Kidney capillary endothelial cell (primary cell): ENCODE measurements at regions not wholly inside any gene's neighbourhood (a gene's known extent, or its start where the extent isn't known, plus 50 kb on each side); places are given as distances from the start of the nearest gene placed in this dataset.
"Not testable (repeated sequence)": the region's sequence is repeated elsewhere in the genome, so short reads cannot be mapped to it uniquely, and the experiment has no call there.

Experiments used
- DNase-seq: peaks from one replicate; pipeline ENCODE4 v3.0.0-alpha.2; 2018; ENCODE audit warnings: low spot score

DNA sequence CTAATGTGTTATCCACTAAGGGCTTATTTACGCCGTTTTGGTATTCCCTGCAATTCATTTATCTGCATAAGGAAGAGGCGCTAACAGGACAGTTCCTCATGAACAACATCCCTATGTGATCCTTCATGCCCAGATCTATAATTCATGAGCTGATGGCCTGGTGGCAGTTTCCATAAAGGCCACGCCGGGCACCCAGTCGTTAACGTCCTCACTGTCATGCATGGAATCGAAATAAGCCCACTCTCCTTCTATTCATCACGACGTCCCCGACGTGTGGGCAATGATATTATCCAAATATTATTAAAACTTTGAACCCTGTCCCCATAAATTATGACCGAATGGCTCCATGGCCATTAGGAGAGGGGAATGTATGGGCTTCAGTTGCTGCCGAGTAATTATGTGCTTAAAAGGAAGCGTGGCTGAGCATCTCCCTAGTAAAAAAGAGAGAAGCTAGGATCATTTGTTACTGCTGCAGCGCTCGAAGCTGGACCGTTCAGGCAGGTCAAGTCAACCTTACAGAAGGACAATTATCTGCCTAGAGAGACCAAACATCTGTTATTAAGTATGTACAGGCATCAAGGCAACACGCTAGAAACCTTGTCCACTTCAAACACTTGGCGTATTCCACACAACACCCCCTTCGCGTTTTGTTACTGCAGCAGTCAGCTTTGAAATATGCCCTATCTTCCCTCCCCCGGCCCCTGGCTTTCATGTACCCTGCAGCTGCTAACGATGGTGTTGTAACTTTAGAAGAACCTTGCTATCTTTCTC, 94.0 kb upstream of the SALL1 start:
- no peak for DNase-seq

GRCh38 chr16:51243936-51244436, 92.9 kb upstream of the SALL1 start:
- no peak for DNase-seq

DNA sequence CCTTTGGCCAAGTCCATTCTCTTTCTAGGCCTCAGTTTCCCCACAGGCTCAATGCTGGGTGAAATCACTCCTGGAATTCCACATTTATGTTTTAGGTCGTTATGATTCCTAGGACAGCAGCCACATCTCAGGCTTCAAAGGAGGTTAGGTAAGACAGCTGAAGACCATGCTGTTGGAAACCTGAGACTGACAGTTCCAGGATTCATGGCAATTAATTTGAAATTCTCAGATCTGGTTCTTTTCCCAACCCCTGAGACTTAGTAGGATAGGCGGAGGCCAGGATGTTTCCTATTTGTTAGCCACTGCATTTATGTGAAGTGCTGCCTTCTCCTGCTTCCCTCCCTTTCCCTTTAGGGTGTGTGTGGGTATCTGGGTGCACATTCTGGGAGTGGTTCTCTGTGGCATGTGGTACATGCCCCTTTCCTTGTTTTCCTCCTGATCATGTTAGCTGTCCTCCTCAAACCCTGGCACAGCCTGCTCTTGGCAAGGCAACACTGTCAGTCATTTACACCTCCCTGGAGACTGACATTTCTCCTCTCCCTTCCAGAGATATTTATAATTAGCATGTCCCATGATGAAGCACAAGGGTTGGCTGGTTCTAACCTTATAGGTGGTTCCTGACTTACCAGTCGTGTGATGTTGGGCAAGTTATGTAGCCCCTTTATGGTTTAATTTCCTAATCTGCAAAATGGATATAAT, 91.4 kb upstream of the SALL1 start:
- no peak for DNase-seq

- DNase-seq: no peak
These were observed 88.1 kb upstream of the SALL1 start for GRCh38 chr16:51239196-51239595.

GRCh38 chr16:51237861-51238378, 86.8 kb upstream of the SALL1 start:
- DNase-seq: no peak

DNA sequence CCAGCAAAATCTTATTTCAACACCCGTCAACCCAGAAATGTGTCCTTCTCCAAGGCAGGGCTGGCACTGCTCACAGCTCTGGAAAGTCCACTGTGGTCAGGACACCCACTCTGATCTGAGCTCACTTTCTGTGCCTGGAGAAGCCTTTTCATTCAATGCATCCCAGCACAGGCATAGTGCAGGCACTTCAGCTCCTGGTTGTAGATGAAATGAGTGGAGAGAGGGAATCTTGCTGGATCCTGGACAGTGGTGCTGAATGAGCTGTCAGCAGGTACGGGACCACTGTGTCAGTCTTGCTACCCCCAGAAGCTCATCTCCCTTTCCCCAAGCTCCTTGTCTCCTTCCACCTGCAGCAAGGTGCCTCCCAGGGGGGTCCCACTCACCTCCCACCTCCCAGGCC, 86.1 kb upstream of the SALL1 start:
- DNase-seq: no peak

DNA sequence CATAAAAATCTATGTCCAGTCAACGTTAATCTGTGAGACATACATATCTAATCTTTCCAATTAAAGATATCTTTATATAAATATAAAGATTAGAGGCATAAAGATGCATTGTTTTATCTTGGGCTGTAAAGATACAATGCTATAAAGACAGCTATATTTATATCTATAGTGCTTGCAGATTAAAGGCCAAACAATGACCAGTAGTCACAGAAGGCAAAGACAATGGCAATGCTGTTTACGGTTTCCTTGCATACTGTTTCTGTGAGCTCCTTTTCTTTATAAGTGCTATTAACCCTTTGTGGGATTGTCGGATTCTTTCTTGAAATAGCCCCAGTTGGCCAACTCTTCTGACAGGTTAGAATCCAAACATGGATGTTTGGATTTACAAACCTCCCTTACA, 85.5 kb upstream of the SALL1 start:
- no peak for DNase-seq

DNA sequence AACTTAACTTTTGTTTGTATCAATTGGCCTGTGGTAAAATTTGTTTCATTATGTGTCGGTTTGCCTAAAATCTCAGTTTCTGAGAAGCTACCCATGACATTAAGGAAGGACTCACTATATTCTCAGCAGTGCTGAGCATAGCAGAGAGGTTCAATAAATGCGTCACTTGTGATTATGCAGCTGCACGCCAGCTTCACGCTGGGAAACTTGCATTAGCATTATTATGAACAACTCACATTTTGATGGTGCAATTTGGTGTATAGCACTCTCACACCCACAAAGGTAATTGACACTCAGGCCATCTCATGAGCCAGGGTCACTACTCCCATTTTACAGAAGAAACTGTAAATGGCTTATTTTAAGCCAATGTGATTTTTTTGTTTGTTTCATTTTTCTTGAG, 80.6 kb upstream of the SALL1 start:
- no peak for DNase-seq

GRCh38 chr16:51230035-51230434, 79.0 kb upstream of the SALL1 start:
- DNase-seq: not testable (repeated sequence)

- no peak for DNase-seq
These were observed 77.1 kb upstream of the SALL1 start for GRCh38 chr16:51228097-51228659.

DNA sequence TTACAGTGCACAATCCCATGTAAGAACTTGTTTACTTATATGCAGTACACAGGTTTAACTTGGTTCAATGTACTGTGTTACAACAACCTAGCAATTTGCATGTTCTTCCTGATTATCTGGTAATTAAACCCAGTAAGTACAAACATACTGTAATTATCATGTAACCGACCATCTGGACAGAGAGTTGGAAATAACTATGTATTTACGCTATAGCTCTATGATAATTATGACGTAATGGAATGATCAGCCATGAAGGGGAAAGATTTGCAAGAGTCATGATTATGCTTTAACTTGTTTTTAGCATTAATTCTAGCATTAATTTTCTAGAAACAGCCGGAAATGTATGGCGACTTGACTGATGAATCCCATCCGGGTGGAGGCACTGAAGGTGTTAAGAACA, 74.8 kb upstream of the SALL1 start:
- no peak for DNase-seq

DNA sequence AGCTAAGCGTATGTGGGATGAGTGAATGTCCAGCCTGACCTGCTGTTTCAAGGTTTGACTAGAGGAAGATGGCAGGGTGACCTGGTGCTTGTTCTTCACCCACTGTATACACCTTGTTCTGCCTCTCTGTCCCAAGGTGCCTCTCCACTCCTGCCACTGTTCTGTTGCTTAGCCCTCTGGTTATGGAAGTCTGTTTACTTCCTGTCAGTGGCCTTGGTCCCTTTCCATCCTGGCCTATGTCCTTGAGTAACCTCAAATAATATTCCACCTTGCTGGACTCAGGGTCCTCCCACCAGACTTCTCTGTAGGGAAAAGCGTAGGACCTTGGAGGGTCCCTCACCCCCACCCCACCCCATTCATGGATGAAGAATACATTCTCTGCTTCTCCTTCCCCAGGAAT, 73.2 kb upstream of the SALL1 start:
- no peak for DNase-seq

DNA sequence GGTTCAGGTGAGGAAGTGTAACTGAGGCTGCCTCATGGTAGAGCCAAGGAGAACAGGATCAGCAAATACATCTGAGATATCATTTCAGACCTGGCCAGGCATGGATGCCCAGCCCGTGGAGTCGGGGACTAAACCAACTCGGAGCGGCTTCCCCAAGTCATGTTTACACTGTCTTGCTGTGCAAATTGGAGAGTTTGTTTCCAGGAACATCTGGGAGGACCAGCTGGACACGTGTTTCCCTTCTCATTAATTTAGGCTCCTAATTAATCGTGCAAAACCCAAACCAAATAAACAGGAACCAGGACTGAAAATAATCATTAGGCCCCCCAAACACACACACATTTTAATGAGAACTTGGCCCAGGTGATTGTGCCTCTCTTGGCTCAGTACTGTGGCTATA, 70.9 kb upstream of the SALL1 start:
- DNase-seq: no peak

DNA sequence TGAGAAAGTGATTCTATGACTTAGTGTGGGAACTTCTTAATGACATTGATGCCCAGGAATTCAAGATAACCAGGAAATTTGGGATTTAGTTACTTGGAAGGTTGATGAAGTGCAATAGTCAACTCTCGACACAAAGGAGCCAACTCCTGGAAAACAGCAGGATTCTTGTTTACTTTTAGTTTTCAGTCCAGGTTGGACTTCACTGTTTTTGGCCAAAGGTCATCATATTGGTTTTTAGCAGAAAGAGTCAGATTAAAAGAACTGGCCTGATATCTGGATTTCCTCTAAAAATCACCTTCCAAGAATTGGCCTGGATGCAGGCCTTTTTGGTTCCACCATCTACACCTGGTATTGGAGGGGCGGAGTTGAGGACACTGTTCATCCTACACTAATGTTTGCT, 60.1 kb upstream of the SALL1 start:
- DNase-seq: no peak

DNA sequence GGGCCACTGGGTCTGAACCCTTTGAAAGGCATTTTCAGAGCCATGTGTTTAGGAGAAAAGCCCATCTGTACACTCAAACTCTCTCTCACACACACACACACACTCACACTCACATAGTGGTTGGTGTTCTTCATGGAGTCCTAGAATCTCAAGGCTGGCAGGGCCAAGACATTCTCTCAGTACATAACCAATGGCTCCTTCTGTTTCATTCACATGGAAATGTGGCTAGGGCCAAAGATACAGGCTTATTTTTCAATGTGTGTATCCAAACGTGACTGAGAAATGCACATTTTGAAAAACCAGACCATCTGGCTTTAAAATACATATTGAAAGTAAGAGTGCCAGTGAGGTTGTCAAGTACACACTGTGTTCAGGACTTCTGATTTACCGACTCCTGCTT, 59.0 kb upstream of the SALL1 start:
- DNase-seq: no peak

- no peak for DNase-seq
These were observed 50.5 kb upstream of the SALL1 start for GRCh38 chr16:51201604-51202003.
